IMR-90 (cell line): ENCODE measurements at regions not wholly inside any gene's neighbourhood (a gene's known extent, or its start where the extent isn't known, plus 50 kb on each side); places are given as distances from the start of the nearest gene placed in this dataset.

Source experiments
- ATAC-seq: fragments of 200-7000 bp; cut with Tn5 transposase; 2 replicates; pipeline ENCODE4 v1.9.1; 2020; ENCODE audit warnings: low read depth, mild to moderate bottlenecking, moderate library complexity
- BruUV-seq: library from RNA; stranded (reverse); fragments of 400-500 nt; replicated peaks from 2 replicates; lab custom pipeline; 2021; lab: Mats Ljungman, UMichigan
- CTCF ChIA-PET: fragments of 300-600 bp; formaldehyde crosslinking; extraction: SDS; loops from one replicate; lab custom pipeline; 2021; ENCODE audit warnings: antibody characterized with exemption; lab: Yijun Ruan, JAX
- POLR2A ChIA-PET: fragments of 300-600 bp; sonication (Branson Sonifier 250); formaldehyde crosslinking; loops from one replicate; lab custom pipeline; 2022; ENCODE audit warnings: antibody characterized with exemption; ENCODE audit not compliant: unreplicated experiment; lab: Charles Lee
- DNase-seq: peaks from one replicate; pipeline ENCODE4 v3.0.0; 2013
- H2AFZ ChIP-seq: replicated peaks from 2 replicates; pipeline ENCODE3; 2013; ENCODE audit warnings: low read length, mild to moderate bottlenecking; ENCODE audit not compliant: poor library complexity
- H2AK5ac ChIP-seq: 2 replicates; pipeline ENCODE4 v1.6.1; 2013; ENCODE audit warnings: low read depth, low read length, inconsistent platforms
- H2AK9ac ChIP-seq: replicated peaks from 2 replicates; pipeline ENCODE3; 2013; ENCODE audit warnings: mild to moderate bottlenecking, low read depth, low read length, moderate library complexity; ENCODE audit not compliant: poor library complexity
- H2BK120ac ChIP-seq: 2 replicates; pipeline ENCODE4 v1.6.1; 2013; ENCODE audit warnings: low read depth, low read length, inconsistent platforms
- H2BK15ac ChIP-seq: 3 replicates; pipeline ENCODE4 v1.6.1; 2013; ENCODE audit warnings: low read depth, low read length, inconsistent platforms
- H2BK20ac ChIP-seq: 2 replicates; pipeline ENCODE4 v1.6.1; 2013; ENCODE audit warnings: low read depth, mild to moderate bottlenecking, inconsistent platforms, low read length, moderate library complexity
- H2BK5ac ChIP-seq: 2 replicates; pipeline ENCODE4 v1.6.1; 2013; ENCODE audit warnings: mild to moderate bottlenecking, low read depth, low read length, inconsistent platforms; ENCODE audit not compliant: poor library complexity, severe bottlenecking
- H3K14ac ChIP-seq: replicated peaks from 2 replicates; pipeline ENCODE4 v1.6.1; 2013; ENCODE audit warnings: low read depth, low read length, inconsistent platforms
- H3K18ac ChIP-seq: 2 replicates; pipeline ENCODE4 v1.6.1; 2013; ENCODE audit warnings: low read depth, low read length, control low read depth
- H3K23ac ChIP-seq: 2 replicates; pipeline ENCODE4 v1.6.1; 2013; ENCODE audit warnings: low read depth, low read length, inconsistent platforms
- H3K27ac ChIP-seq: 2 replicates; pipeline ENCODE4 v1.5.1; 2013; ENCODE audit warnings: mild to moderate bottlenecking, control low read depth, low read length; ENCODE audit not compliant: insufficient read depth
- H3K27me3 ChIP-seq: 2 replicates; pipeline ENCODE4 v1.6.1; 2013; ENCODE audit warnings: low read length; ENCODE audit not compliant: control insufficient read depth, insufficient read depth
- H3K36me3 ChIP-seq: 2 replicates; pipeline ENCODE4 v1.6.1; 2013; ENCODE audit warnings: low read length, mixed read lengths; ENCODE audit not compliant: control insufficient read depth, insufficient read depth
- H3K4ac ChIP-seq: 2 replicates; pipeline ENCODE4 v1.6.1; 2013; ENCODE audit warnings: low read depth, low read length, inconsistent platforms
- H3K4me1 ChIP-seq: 2 replicates; pipeline ENCODE4 v1.6.1; 2013; ENCODE audit warnings: low read length, mixed read lengths; ENCODE audit not compliant: control insufficient read depth, insufficient read depth
- H3K4me2 ChIP-seq: 2 replicates; pipeline ENCODE4 v1.6.1; 2013; ENCODE audit warnings: low read depth, mild to moderate bottlenecking, control low read depth, low read length, moderate library complexity
- H3K4me3 ChIP-seq: 2 replicates; pipeline ENCODE4 v1.5.1; 2013; ENCODE audit warnings: low read depth, mild to moderate bottlenecking, control low read depth, low read length, moderate library complexity; ENCODE audit not compliant: insufficient read depth
- H3K56ac ChIP-seq: 2 replicates; pipeline ENCODE4 v1.6.1; 2013; ENCODE audit warnings: low read length, inconsistent platforms; ENCODE audit not compliant: insufficient read depth; ENCODE audit errors: extremely low read depth
- H3K79me1 ChIP-seq, 2 experiments: 2 replicates each; pipeline ENCODE4 v1.6.1; 2013; ENCODE audit warnings: low read length in 2 of 2, inconsistent platforms in 1 of 2, low read depth in 1 of 2
- H3K9ac ChIP-seq: 2 replicates; pipeline ENCODE4 v1.6.1; 2013; ENCODE audit warnings: low read depth, low read length, control low read depth
- H3K9me1 ChIP-seq: 2 replicates; pipeline ENCODE4 v1.6.1; 2013; ENCODE audit warnings: low read length, inconsistent platforms; ENCODE audit not compliant: insufficient read depth
- H3K9me3 ChIP-seq: 2 replicates; pipeline ENCODE4 v1.6.1; 2013; ENCODE audit warnings: low read length; ENCODE audit not compliant: control insufficient read depth, insufficient read depth
- H4K20me1 ChIP-seq: 2 replicates; pipeline ENCODE4 v1.6.1; 2013; ENCODE audit warnings: low read length, inconsistent platforms; ENCODE audit not compliant: insufficient read depth
- H4K5ac ChIP-seq: 2 replicates; pipeline ENCODE4 v1.6.1; 2013; ENCODE audit warnings: mild to moderate bottlenecking, low read depth, low read length, control low read depth
- H4K8ac ChIP-seq, 2 experiments: 2 replicates each; pipeline ENCODE4 v1.6.1; 2013; ENCODE audit warnings: low read depth in 2 of 2, low read length in 2 of 2, control low read depth in 1 of 2, inconsistent platforms in 1 of 2
- H4K91ac ChIP-seq: 2 replicates; pipeline ENCODE4 v1.6.1; 2013; ENCODE audit warnings: low read depth, low read length, inconsistent platforms; ENCODE audit not compliant: insufficient read depth
- BHLHE40 ChIP-seq: fragments of 150-350 bp; IDR thresholded peaks from 2 replicates; pipeline ENCODE4 v1.6.1; 2016; ENCODE audit warnings: mild to moderate bottlenecking, low read depth, low read length
- CEBPB ChIP-seq: IDR thresholded peaks from 2 replicates; pipeline ENCODE4 v1.6.1; 2012; ENCODE audit warnings: low read depth, low read length, improper control_type of control experiment
- MAZ ChIP-seq: IDR thresholded peaks from 2 replicates; pipeline ENCODE4 v1.6.1; 2012; ENCODE audit warnings: low read depth, mild to moderate bottlenecking, low read length, improper control_type of control experiment, moderate library complexity, borderline replicate concordance
- MXI1 ChIP-seq: IDR thresholded peaks from 2 replicates; pipeline ENCODE4 v1.6.1; 2012; ENCODE audit warnings: low read depth, mild to moderate bottlenecking, low read length, moderate library complexity, borderline replicate concordance
- POLR2A ChIP-seq: IDR thresholded peaks from 2 replicates; pipeline ENCODE4 v1.6.1; 2012; ENCODE audit warnings: mild to moderate bottlenecking, low read depth, low read length
- RAD21 ChIP-seq: IDR thresholded peaks from 2 replicates; pipeline ENCODE4 v1.6.1; 2012; ENCODE audit warnings: low read length, improper control_type of control experiment
- RCOR1 ChIP-seq: IDR thresholded peaks from 2 replicates; pipeline ENCODE4 v1.6.1; 2012; ENCODE audit warnings: mild to moderate bottlenecking, low read length, improper control_type of control experiment; ENCODE audit not compliant: insufficient replicate concordance
- RFX5 ChIP-seq: IDR thresholded peaks from 2 replicates; pipeline ENCODE4 v1.8.0; 2012; ENCODE audit warnings: low read depth, mild to moderate bottlenecking, low read length, moderate library complexity
- WGBS, 2 experiments: methylation state at CpG; one replicate each; pipeline versions ENCODE4 v1.1.5 to v1.1.7; 2013; ENCODE audit warnings: missing lambda C conversion rate in 2 of 2; ENCODE audit not compliant: insufficient read length in 1 of 2; ENCODE audit errors: extremely low coverage in 2 of 2; 5-methylcytosine and 5-hydroxymethylcytosine counted together
- dilution Hi-C: fragments of 300-500 bp; cut with HindIII; formaldehyde crosslinking; loops from one replicate; pipeline ENCODE4 v1.14.3; 2018; ENCODE audit warnings: low sequenced_read_pairs; ENCODE audit not compliant: unreplicated experiment
- in situ Hi-C: fragments of 300-500 bp; cut with MboI; formaldehyde crosslinking; loops from 3 replicates; pipeline ENCODE4 v1.14.3; 2019; ENCODE audit warnings: low sequenced_read_pairs, inconsistent platforms, mixed read lengths
- intact Hi-C: fragments of 100-400 bp; cut with micrococcal nuclease; formaldehyde crosslinking; loops from 2 replicates; pipeline ENCODE4 v1.10.0; 2022

DNA sequence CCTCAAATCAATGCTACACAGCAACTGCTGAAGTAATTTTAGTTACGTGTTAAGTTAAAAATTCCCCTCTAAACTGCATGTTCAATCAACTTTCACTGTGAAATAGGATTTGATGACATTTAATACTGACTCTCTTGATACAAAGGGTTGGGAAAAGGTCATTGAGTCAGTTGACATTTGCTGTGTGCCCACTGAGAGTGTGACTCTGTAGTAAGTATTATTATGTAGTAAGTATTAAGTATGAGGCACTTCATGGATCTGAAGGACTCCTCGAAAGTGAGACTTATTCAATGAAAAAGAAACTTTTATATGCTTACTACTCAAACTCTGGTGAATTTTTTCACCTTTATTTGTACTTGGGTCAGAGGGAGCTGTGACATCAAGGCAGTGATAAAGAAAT lies 83.1 kb upstream of the S1PR1 start:
- H4K8ac ChIP-seq = no peak overlapping the region; a peak in 1 of 4 replicates
- H3K14ac ChIP-seq = no peak overlapping the region
- no peak overlapping the region for H3K4me3 ChIP-seq
- H3K4me2 ChIP-seq = no peak overlapping the region
- H4K20me1 ChIP-seq = no peaks in the 10 kb centered on the region
- no peak overlapping the region for H2BK20ac ChIP-seq
- BruUV-seq = no TSS peak
- H3K27ac ChIP-seq = no peak overlapping the region
- no peaks in the 10 kb centered on the region for H3K79me1 ChIP-seq
- H2BK15ac ChIP-seq = no peak overlapping the region
- H3K18ac ChIP-seq = no peak overlapping the region
- in situ Hi-C loops = no loop called here
- H4K91ac ChIP-seq = no peak overlapping the region
- no peak overlapping the region for H3K9ac ChIP-seq
- dilution Hi-C loops = no loop called here
- no peak for TF ChIP-seq MAZ
- no peak for TF ChIP-seq RCOR1
- TF ChIP-seq RFX5 = no peak
- TF ChIP-seq POLR2A = no peak
- no peak for TF ChIP-seq RAD21
- TF ChIP-seq MXI1 = no peak
- no peak for TF ChIP-seq CEBPB
- no peak for TF ChIP-seq BHLHE40
- no peak overlapping the region for H2BK5ac ChIP-seq
- H3K4ac ChIP-seq = no peak overlapping the region
- ChIA-PET POLR2A (no interaction called here), CTCF (no interaction called here)
- H3K9me3 ChIP-seq = no peaks in the 10 kb centered on the region
- H4K5ac ChIP-seq = no peak overlapping the region
- H2BK120ac ChIP-seq = no peak overlapping the region
- no CpG with 5 or more reads among the region's 2 CpGs for WGBS, 2 experiments
- no peak overlapping the region for H3K56ac ChIP-seq
- H3K4me1 ChIP-seq = 0 out of 2 replicates have a peak, but pooled peaks cover 2% of the 10 kb centered on the region
- no peaks in the 10 kb centered on the region for H3K27me3 ChIP-seq
- intact Hi-C loops = no loop called here
- H2AK5ac ChIP-seq = no peak overlapping the region
- ATAC-seq (no peak), DNase-seq (no peak)
- H2AFZ ChIP-seq = no peak overlapping the region
- no peak overlapping the region for H3K23ac ChIP-seq
- no peaks in the 10 kb centered on the region for H3K9me1 ChIP-seq
- no peaks in the 10 kb centered on the region for H3K36me3 ChIP-seq
- no peak overlapping the region for H2AK9ac ChIP-seq
